HCT116 (cell line): ENCODE measurements at regions not wholly inside any gene's neighbourhood (a gene's known extent, or its start where the extent isn't known, plus 50 kb on each side); places are given as distances from the start of the nearest gene placed in this dataset.

Experiments
- ATAC-seq: fragments of 200-7000 bp; cut with Tn5 transposase; 2 replicates; pipeline ENCODE4 v1.9.1; 2020; ENCODE audit warnings: mild to moderate bottlenecking, moderate library complexity
- BruUV-seq: library from RNA; stranded (reverse); fragments of 400-500 nt; replicated peaks from 2 replicates; lab custom pipeline; 2021; lab: Mats Ljungman, UMichigan
- CTCF ChIA-PET: fragments of 300-600 bp; sonication (Branson Sonifier 250); formaldehyde crosslinking; loops from one replicate; lab custom pipeline; 2021; ENCODE audit warnings: antibody characterized with exemption; lab: Charles Lee
- POLR2A ChIA-PET: fragments of 300-600, 350-600 bp; sonication (Branson Sonifier 250); formaldehyde crosslinking; loops from one replicate; lab custom pipeline; 2021; ENCODE audit warnings: antibody characterized with exemption; lab: Charles Lee
- RAD21 ChIA-PET, 2 experiments: fragments of 300-600 bp; sonication (Branson Sonifier 250); formaldehyde crosslinking; loops; one replicate each; lab custom pipeline; 2023; ENCODE audit warnings: low total read pairs in 2 of 2; ENCODE audit not compliant: uncharacterized antibody in 2 of 2, unreplicated experiment in 2 of 2, low non-redundant PET in 1 of 2; lab: Charles Lee
- DNase-seq: peaks from one replicate; pipeline ENCODE4 v3.0.0-alpha.2; 2010; ENCODE audit warnings: low read depth, low spot score
- H2AFZ ChIP-seq: fragments of 200-600 bp; shearing (Covaris generic), sonication (generic); 2 replicates; pipeline ENCODE4 v1.6.1; 2017; ENCODE audit warnings: low read depth, mixed run types, mixed read lengths, antibody characterized with exemption, low read length; ENCODE audit not compliant: poor library complexity, severe bottlenecking
- H3K27ac ChIP-seq: 2 replicates; pipeline ENCODE4 v1.5.1; 2012; ENCODE audit warnings: low read depth, low read length
- H3K27me3 ChIP-seq: fragments of 200-600 bp; sonication (generic); 2 replicates; pipeline ENCODE4 v1.6.1; 2016; ENCODE audit warnings: mixed run types, low read length, mixed read lengths; ENCODE audit not compliant: insufficient read depth
- H3K36me3 ChIP-seq, 2 experiments: fragments of 200-500 bp in 1 of 2; fragments of 200-600 bp in 1 of 2; sonication (Bioruptor generic) in 1 of 2; sonication (generic) in 1 of 2; 2 replicates each; pipeline versions ENCODE4 v1.5.1 to v1.6.1; 2014 to 2016; ENCODE audit warnings: low read length in 2 of 2, inconsistent platforms in 1 of 2, mixed read lengths in 1 of 2, mixed run types in 1 of 2; ENCODE audit not compliant: insufficient read depth in 2 of 2, control insufficient read depth in 1 of 2
- H3K4me1 ChIP-seq, 2 experiments: fragments of 200-600 bp in 1 of 2; sonication (generic) in 1 of 2; 2 replicates each; pipeline versions ENCODE4 v1.5.1 to v1.6.1; 2012 to 2017; ENCODE audit warnings: low read length in 2 of 2, inconsistent platforms in 1 of 2, mild to moderate bottlenecking in 1 of 2, mixed read lengths in 1 of 2, mixed run types in 1 of 2, moderate library complexity in 1 of 2; ENCODE audit not compliant: insufficient read depth in 2 of 2, control insufficient read depth in 1 of 2
- H3K4me2 ChIP-seq: fragments of 200-600 bp; sonication (generic); 2 replicates; pipeline ENCODE4 v1.6.1; 2017; ENCODE audit warnings: mixed run types, low read length, mixed read lengths
- H3K4me3 ChIP-seq, 2 experiments: fragments of 200-600 bp in 1 of 2; sonication (generic) in 1 of 2; replicated peaks in 1 of 2; 2 replicates each; pipeline ENCODE4 v1.5.1; 2011 to 2016; ENCODE audit warnings: low read length in 2 of 2, control low read depth in 1 of 2, low read depth in 1 of 2, mild to moderate bottlenecking in 1 of 2, mixed read lengths in 1 of 2, mixed run types in 1 of 2
- H3K79me2 ChIP-seq: fragments of 200-600 bp; sonication (generic); 2 replicates; pipeline ENCODE4 v1.6.1; 2017; ENCODE audit warnings: mild to moderate bottlenecking, mixed run types, low read length, moderate library complexity, mixed read lengths; ENCODE audit not compliant: insufficient read depth
- H3K9ac ChIP-seq: fragments of 200-600 bp; sonication (generic); 2 replicates; pipeline ENCODE4 v1.6.1; 2016; ENCODE audit warnings: low read length, mixed read lengths
- H3K9me2 ChIP-seq: fragments of 200-600 bp; sonication (generic), shearing (Covaris generic); 2 replicates; pipeline ENCODE4 v1.6.1; 2017; ENCODE audit warnings: mixed run types, mild to moderate bottlenecking, moderate library complexity; ENCODE audit not compliant: insufficient read depth
- H3K9me3 ChIP-seq, 2 experiments: fragments of 200-500 bp in 1 of 2; fragments of 200-600 bp in 1 of 2; sonication (Bioruptor generic) in 1 of 2; sonication (generic) in 1 of 2; 2 replicates each; pipeline ENCODE4 v1.6.1; 2014 to 2017; ENCODE audit warnings: low read length in 2 of 2, mixed read lengths in 2 of 2, inconsistent platforms in 1 of 2, low read depth in 1 of 2, mild to moderate bottlenecking in 1 of 2, mixed run types in 1 of 2, moderate library complexity in 1 of 2; ENCODE audit not compliant: control insufficient read depth in 1 of 2, insufficient read depth in 1 of 2
- H4K20me1 ChIP-seq: fragments of 200-600 bp; sonication (generic), shearing (Covaris generic); 2 replicates; pipeline ENCODE4 v1.6.1; 2017; ENCODE audit warnings: mixed run types, mild to moderate bottlenecking, moderate library complexity; ENCODE audit not compliant: insufficient read depth
- CBX3 ChIP-seq: IDR thresholded peaks from 2 replicates; pipeline ENCODE4 v1.6.1; 2012; ENCODE audit warnings: low read depth
- CEBPB ChIP-seq: IDR thresholded peaks from 2 replicates; pipeline ENCODE4 v1.6.1; 2012; ENCODE audit warnings: low read depth
- CTCF ChIP-seq, 3 experiments: fragments of 200-600 bp in 1 of 3; sonication (generic) in 1 of 3; IDR thresholded peaks in 2 of 3; conservative IDR thresholded peaks in 1 of 3; 2 replicates each; pipeline ENCODE4 v1.5.1; 2012 to 2017; ENCODE audit warnings: low read depth in 2 of 3, low read length in 2 of 3, antibody characterized with exemption in 1 of 3, borderline replicate concordance in 1 of 3, control low read depth in 1 of 3, mild to moderate bottlenecking in 1 of 3, mixed read lengths in 1 of 3, mixed run types in 1 of 3, moderate library complexity in 1 of 3; ENCODE audit not compliant: insufficient read depth in 1 of 3
- ELF1 ChIP-seq: IDR thresholded peaks from 2 replicates; pipeline ENCODE4 v1.6.1; 2012; ENCODE audit warnings: low read depth, borderline replicate concordance
- JUND ChIP-seq: IDR thresholded peaks from 2 replicates; pipeline ENCODE4 v1.6.1; 2012
- POLR2A ChIP-seq: IDR thresholded peaks from 2 replicates; pipeline ENCODE4 v1.7.0; 2011; ENCODE audit warnings: borderline replicate concordance; ENCODE audit not compliant: insufficient read depth, insufficient read length; ENCODE audit errors: extremely low read depth
- POLR2AphosphoS5 ChIP-seq: IDR thresholded peaks from 2 replicates; pipeline ENCODE4 v1.6.1; 2011; ENCODE audit warnings: mild to moderate bottlenecking, low read depth, low read length, moderate library complexity
- SRF ChIP-seq: IDR thresholded peaks from 2 replicates; pipeline ENCODE4 v1.6.1; 2012; ENCODE audit warnings: low read depth
- YY1 ChIP-seq: IDR thresholded peaks from 2 replicates; pipeline ENCODE4 v1.6.1; 2011; ENCODE audit warnings: low read length, low read depth, moderate library complexity, mild to moderate bottlenecking; ENCODE audit not compliant: insufficient replicate concordance; ENCODE audit errors: extremely low read depth
- intact Hi-C: fragments of 100-400 bp; cut with micrococcal nuclease; formaldehyde crosslinking; loops from 2 replicates; pipeline ENCODE4 v1.10.0; 2022

- RAD21 ChIA-PET = no interaction called here
These were observed 116.1 kb downstream of the SHANK2 start for GRCh38 chr11:71136095-71136845.

GRCh38 chr11:71135112-71135511, 117.3 kb downstream of the SHANK2 start:
- ChIA-PET POLR2A (no interaction called here), RAD21 (no interaction called here)

More at GRCh38 chr11:71136095-71136845, 116.1 kb downstream of the SHANK2 start:
- H4K20me1 ChIP-seq = no peaks in the 10 kb centered on the region
- H2AFZ ChIP-seq = no peak overlapping the region
- no peak overlapping the region for H3K4me2 ChIP-seq
- ChIA-PET CTCF (no interaction called here), POLR2A (no interaction called here)
- no TSS peak for BruUV-seq
- H3K9ac ChIP-seq = no peak overlapping the region
- intact Hi-C loops = no loop called here
- no peak for ATAC-seq
- no peaks in the 10 kb centered on the region for H3K4me1 ChIP-seq
- DNase-seq = no peak
- H3K27ac ChIP-seq = no peak overlapping the region
- no peak overlapping the region for H3K4me3 ChIP-seq
- H3K36me3 ChIP-seq = no peaks in the 10 kb centered on the region
- H3K9me2 ChIP-seq = no peaks in the 10 kb centered on the region
- no peaks in the 10 kb centered on the region for H3K27me3 ChIP-seq
- no peaks in the 10 kb centered on the region for H3K79me2 ChIP-seq
- no peak for TF ChIP-seq SRF
- TF ChIP-seq CTCF (IDR thresholded peaks at IDR 0.05 in 2 of 3, conservative IDR thresholded peaks at IDR 0.05 in 1 of 3; ENCODE audit: borderline replicate concordance in 1 of 3, insufficient read depth in 1 of 3, low read depth in 2 of 3, low read length in 2 of 3) = no peak
- no peak for TF ChIP-seq CEBPB
- no peaks in the 10 kb centered on the region for H3K9me3 ChIP-seq

More at GRCh38 chr11:71135112-71135511, 117.3 kb downstream of the SHANK2 start:
- Histone ChIP-seq H3K36me3 (no peaks in the 10 kb centered on the region), H3K27ac (no peak overlapping the region), H3K27me3 (no peaks in the 10 kb centered on the region), H3K4me3 (no peak overlapping the region), H3K9me2 (no peaks in the 10 kb centered on the region), H3K4me1 (no peaks in the 10 kb centered on the region), H3K4me2 (no peak overlapping the region), H4K20me1 (no peaks in the 10 kb centered on the region), H3K9me3 (no peaks in the 10 kb centered on the region), H2AFZ (no peak overlapping the region), H3K9ac (no peak overlapping the region), H3K79me2 (no peaks in the 10 kb centered on the region)
- intact Hi-C loops = no loop called here
- no peak for DNase-seq
- no TSS peak for BruUV-seq
- no peak for ATAC-seq
- CTCF ChIA-PET = no interaction called here
- TF ChIP-seq CEBPB = no peak
- TF ChIP-seq ELF1 = no peak
- no peak for TF ChIP-seq POLR2AphosphoS5
- no peak for TF ChIP-seq JUND
- TF ChIP-seq POLR2A = no peak
- TF ChIP-seq YY1 = no peak
- TF ChIP-seq CBX3 = no peak
